ENCODE measurements at regions not wholly inside any gene's neighbourhood (a gene's known extent, or its start where the extent isn't known, plus 50 kb on each side); places are given as distances from the start of the nearest gene placed in this dataset.

GRCh38 chr17:33404070-33404819, 111.2 kb upstream of the ASIC2 start:
- DNase-seq = no peak

GRCh38 chr17:33416131-33416530, 123.0 kb upstream of the ASIC2 start:
- DNase-seq = no peak

- DNase-seq = no peak
Observed at GRCh38 chr17:33421933-33422332, 128.8 kb upstream of the ASIC2 start.

- DNase-seq = no peak
Observed at GRCh38 chr17:33433581-33433980, 140.5 kb upstream of the ASIC2 start.

- DNase-seq = no peak
Observed at GRCh38 chr17:33434841-33435240, 141.7 kb upstream of the ASIC2 start.

GRCh38 chr17:33435721-33436301, 142.7 kb upstream of the ASIC2 start:
- no peak for DNase-seq

- no peak for DNase-seq
Observed at GRCh38 chr17:33436321-33436720, 143.2 kb upstream of the ASIC2 start.

GRCh38 chr17:33438139-33438538, 145.0 kb upstream of the ASIC2 start:
- no peak for DNase-seq

GRCh38 chr17:33438578-33438977, 145.5 kb upstream of the ASIC2 start:
- no peak for DNase-seq

GRCh38 chr17:33442320-33442719, 149.2 kb upstream of the ASIC2 start:
- no peak for DNase-seq

GRCh38 chr17:33444731-33445130, 151.6 kb upstream of the ASIC2 start:
- no peak for DNase-seq

GRCh38 chr17:33447090-33447489, 154.0 kb upstream of the ASIC2 start:
- no peak for DNase-seq

GRCh38 chr17:33451221-33451620, 158.1 kb upstream of the ASIC2 start:
- DNase-seq = no peak

GRCh38 chr17:33457477-33457876, 164.4 kb upstream of the ASIC2 start:
- DNase-seq = no peak

- DNase-seq = no peak
Observed at GRCh38 chr17:33459078-33459940, 166.2 kb upstream of the ASIC2 start.

- no peak for DNase-seq
Observed at GRCh38 chr17:33460781-33461450, 167.8 kb upstream of the ASIC2 start.

- no peak for DNase-seq
Observed at GRCh38 chr17:33463887-33464286, 170.8 kb upstream of the ASIC2 start.

- no peak for DNase-seq
Observed at GRCh38 chr17:33464669-33465280, 171.7 kb upstream of the ASIC2 start.

- no peak for DNase-seq
Observed at GRCh38 chr17:33469421-33469820, 176.3 kb upstream of the ASIC2 start.

GRCh38 chr17:33469911-33470310, 176.8 kb upstream of the ASIC2 start:
- no peak for DNase-seq

GRCh38 chr17:33473061-33473460, 180.0 kb upstream of the ASIC2 start:
- DNase-seq = no peak

GRCh38 chr17:33474789-33475188, 181.7 kb upstream of the ASIC2 start:
- DNase-seq = no peak

- DNase-seq = no peak
Observed at GRCh38 chr17:33475594-33475993, 182.5 kb upstream of the ASIC2 start.

All from NCI-H524 treated with DMSO at 0.1 percent for 48 hours (cell line).